ENCODE measurements at regions not wholly inside any gene's neighbourhood (a gene's known extent, or its start where the extent isn't known, plus 50 kb on each side); places are given as distances from the start of the nearest gene placed in this dataset.
"Not testable (repeated sequence)": the region's sequence is repeated elsewhere in the genome, so short reads cannot be mapped to it uniquely, and the experiment has no call there.

DNA sequence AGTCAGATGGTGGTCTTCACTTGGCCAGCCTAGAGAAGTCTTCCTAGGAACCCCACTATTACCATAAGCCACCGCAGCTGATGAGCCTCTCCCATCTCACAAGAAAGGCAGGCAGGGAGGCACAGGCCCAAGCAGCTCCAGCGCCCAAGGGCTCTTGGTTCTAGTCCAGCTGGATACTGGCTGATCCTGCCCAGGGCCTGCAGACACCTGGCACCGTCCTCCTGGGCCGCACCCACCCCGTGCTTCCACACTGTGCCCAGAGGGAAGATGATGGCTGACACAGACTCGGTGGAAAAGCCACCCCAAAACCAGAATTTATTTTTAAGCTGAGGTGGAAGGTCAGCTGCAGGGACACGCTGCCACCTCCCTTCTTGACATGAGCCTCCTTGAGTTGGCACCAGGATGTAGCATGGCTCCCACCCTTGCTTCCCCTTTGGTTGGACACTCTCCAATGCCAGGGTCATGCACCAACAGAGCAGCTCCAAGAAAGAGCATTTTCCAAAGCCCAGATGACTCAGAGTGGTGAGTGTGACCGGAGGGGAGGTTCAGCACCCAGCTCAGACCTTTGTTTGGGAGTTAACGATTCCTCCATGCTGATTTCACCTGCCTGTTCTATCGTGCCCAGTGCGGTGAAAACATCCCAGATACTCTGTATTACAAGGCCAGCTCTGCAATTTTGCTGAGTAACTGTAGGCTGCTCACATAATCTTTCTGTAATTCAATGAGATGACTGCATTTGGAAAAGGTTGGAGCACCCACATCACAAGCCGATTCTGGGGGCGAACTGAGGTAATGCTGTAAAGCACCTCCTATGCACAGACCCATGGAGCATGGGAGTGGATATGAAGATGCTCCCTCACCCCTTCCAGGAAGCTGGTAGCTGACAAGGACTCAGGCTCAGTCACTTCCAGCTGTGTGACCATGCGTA, 63.1 kb upstream of the SLC2A1 start:
- no peaks in the 10 kb centered on the region for H3K36me3 Mint-ChIP-seq
- peaks cover 3% of the 10 kb centered on the region in 2 donors for H3K27me3 Mint-ChIP-seq
- DNase-seq, result no peak
- no peaks in the 10 kb centered on the region for H3K4me1 ChIP-seq (ENCODE audit: insufficient read depth, low read length)
- H3K27ac Mint-ChIP-seq, result no peak overlapping the region
- H3K27ac ChIP-seq (ENCODE audit: low read depth, low read length), result no peak overlapping the region
- CTCF ChIA-PET, result interaction anchor here (1.2 kb wide), 1 partner anchor 100 kb away, joined by 3 read pairs; no protein-coding TSS in a partner anchor
- POLR2A ChIA-PET, result no interaction called here
- H3K4me3 ChIP-seq (ENCODE audit: low read length), result no peak overlapping the region
- H3K27me3 ChIP-seq (ENCODE audit: insufficient read depth, low read length, poor library complexity, severe bottlenecking), result no peaks in the 10 kb centered on the region
- no peaks in the 10 kb centered on the region for H3K4me1 Mint-ChIP-seq
- H3K9me3 Mint-ChIP-seq, result no peaks in the 10 kb centered on the region
- H3K36me3 ChIP-seq (ENCODE audit: insufficient read depth, low read length), result no peaks in the 10 kb centered on the region
- H3K9me3 ChIP-seq (ENCODE audit: low read length), result no peaks in the 10 kb centered on the region
- no peak overlapping the region for H3K4me3 Mint-ChIP-seq

DNA sequence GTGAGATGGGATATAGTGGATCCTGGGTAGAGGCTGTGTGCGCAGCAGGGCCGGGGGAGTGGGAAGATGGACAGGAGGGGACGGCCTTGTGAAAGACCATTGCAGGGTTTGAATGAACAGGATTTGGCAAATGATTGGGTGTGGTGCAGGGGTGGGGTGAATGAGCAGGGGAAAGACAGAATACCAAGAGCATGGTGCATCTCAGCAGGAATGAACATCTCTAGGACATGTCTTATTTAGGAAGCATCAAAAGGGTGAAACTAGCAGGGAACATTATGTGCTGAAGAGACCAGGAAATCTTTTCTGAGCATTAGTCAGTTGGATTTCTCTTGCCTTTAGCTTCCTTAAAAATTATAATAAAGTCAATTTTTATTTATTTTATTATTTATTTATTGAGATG, 60.6 kb upstream of the SLC2A1 start:
- Mint-ChIP-seq H3K4me3 (no peak overlapping the region), H3K36me3 (no peaks in the 10 kb centered on the region), H3K27ac (peak overlapping the region in 2 of 8 donors; percentile 11 to 20), H3K9me3 (no peaks in the 10 kb centered on the region), H3K4me1 (no peaks in the 10 kb centered on the region), H3K27me3 (peaks cover 8 to 9% of the 10 kb centered on the region in 2 donors)
- Histone ChIP-seq H3K4me3 (ENCODE audit: low read length) (no peak overlapping the region), H3K36me3 (ENCODE audit: insufficient read depth, low read length) (no peaks in the 10 kb centered on the region), H3K27ac (ENCODE audit: low read depth, low read length) (no peak overlapping the region), H3K27me3 (ENCODE audit: insufficient read depth, low read length, poor library complexity, severe bottlenecking) (no peaks in the 10 kb centered on the region), H3K4me1 (ENCODE audit: insufficient read depth, low read length) (no peaks in the 10 kb centered on the region), H3K9me3 (ENCODE audit: low read length) (no peaks in the 10 kb centered on the region)
- no peak for DNase-seq
- POLR2A ChIA-PET, result no interaction called here
- CTCF ChIA-PET, result no interaction called here

GRCh38 chr1:43018121-43018520, 59.5 kb upstream of the SLC2A1 start:
- Histone ChIP-seq H3K36me3 (ENCODE audit: insufficient read depth, low read length) (no peaks in the 10 kb centered on the region), H3K27ac (ENCODE audit: low read depth, low read length) (no peak overlapping the region), H3K4me1 (ENCODE audit: insufficient read depth, low read length) (no peaks in the 10 kb centered on the region), H3K27me3 (ENCODE audit: insufficient read depth, low read length, poor library complexity, severe bottlenecking) (no peaks in the 10 kb centered on the region), H3K4me3 (ENCODE audit: low read length) (no peak overlapping the region), H3K9me3 (ENCODE audit: low read length) (no peaks in the 10 kb centered on the region)
- ChIA-PET CTCF (no interaction called here), POLR2A (no interaction called here)
- Mint-ChIP-seq H3K36me3 (no peaks in the 10 kb centered on the region), H3K4me1 (no peaks in the 10 kb centered on the region), H3K9me3 (no peaks in the 10 kb centered on the region), H3K27me3 (peaks cover 8 to 11% of the 10 kb centered on the region in 2 donors), H3K27ac (peak overlapping the region in 1 of 8 donors; percentile 77), H3K4me3 (no peak overlapping the region)
- no peak for DNase-seq

GRCh38 chr1:43015269-43015668, 56.6 kb upstream of the SLC2A1 start:
- peaks cover 17 to 29% of the 10 kb centered on the region in 2 donors for H3K27me3 Mint-ChIP-seq
- POLR2A ChIA-PET, result no interaction called here

DNA sequence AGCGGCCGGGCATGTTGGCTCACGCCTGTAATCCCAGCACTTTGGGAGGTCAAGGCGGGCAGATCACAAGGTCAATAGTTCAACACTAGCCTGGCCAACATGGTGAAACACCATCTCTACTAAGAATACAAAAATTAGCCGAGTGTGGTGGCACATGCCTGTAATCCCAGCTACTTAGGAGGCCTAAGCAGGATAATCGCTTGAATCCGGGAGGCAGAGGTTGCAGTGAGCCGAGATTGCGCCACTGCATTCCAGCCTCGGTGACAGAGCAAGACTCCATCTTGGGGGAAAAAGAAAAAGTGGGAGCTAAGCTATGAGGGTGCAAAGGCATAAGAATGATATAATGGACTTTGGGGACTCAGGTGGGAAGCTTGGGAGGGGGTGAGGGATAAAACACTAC, 55.9 kb upstream of the SLC2A1 start:
- DNase-seq; H3K9me3 Mint-ChIP-seq; H3K4me1 ChIP-seq (ENCODE audit: insufficient read depth, low read length); H3K36me3 Mint-ChIP-seq; H3K4me1 Mint-ChIP-seq; H3K36me3 ChIP-seq (ENCODE audit: insufficient read depth, low read length); POLR2A ChIA-PET; CTCF ChIA-PET; H3K4me3 ChIP-seq (ENCODE audit: low read length); H3K27ac ChIP-seq (ENCODE audit: low read depth, low read length); H3K4me3 Mint-ChIP-seq; H3K9me3 ChIP-seq (ENCODE audit: low read length); H3K27me3 ChIP-seq (ENCODE audit: insufficient read depth, low read length, poor library complexity, severe bottlenecking); H3K27ac Mint-ChIP-seq: not testable (repeated sequence)
- H3K27me3 Mint-ChIP-seq, result peaks cover 17 to 31% of the 10 kb centered on the region in 2 donors

More at GRCh38 chr1:43015269-43015668, 56.6 kb upstream of the SLC2A1 start:
- no peak for DNase-seq
- Histone ChIP-seq H3K27ac (ENCODE audit: low read depth, low read length) (no peak overlapping the region), H3K4me1 (ENCODE audit: insufficient read depth, low read length) (no peaks in the 10 kb centered on the region), H3K4me3 (ENCODE audit: low read length) (no peak overlapping the region), H3K27me3 (ENCODE audit: insufficient read depth, low read length, poor library complexity, severe bottlenecking) (no peaks in the 10 kb centered on the region), H3K36me3 (ENCODE audit: insufficient read depth, low read length) (no peaks in the 10 kb centered on the region), H3K9me3 (ENCODE audit: low read length) (no peaks in the 10 kb centered on the region)
- H3K4me1 Mint-ChIP-seq, result no peaks in the 10 kb centered on the region
- no peak overlapping the region for H3K27ac Mint-ChIP-seq
- H3K9me3 Mint-ChIP-seq, result no peaks in the 10 kb centered on the region
- H3K36me3 Mint-ChIP-seq, result no peaks in the 10 kb centered on the region
- H3K4me3 Mint-ChIP-seq, result no peak overlapping the region
- CTCF ChIA-PET, result no interaction called here

- Mint-ChIP-seq H3K4me1 (no peaks in the 10 kb centered on the region), H3K27ac (no peak overlapping the region), H3K4me3 (no peak overlapping the region), H3K27me3 (peaks cover 15 to 28% of the 10 kb centered on the region in 2 donors), H3K36me3 (no peaks in the 10 kb centered on the region), H3K9me3 (no peaks in the 10 kb centered on the region)
- ChIA-PET POLR2A (no interaction called here), CTCF (interaction anchor here (1.8 kb wide), 1 partner anchor 62 kb away, joined by 4 read pairs; no protein-coding TSS in a partner anchor)
- no peaks in the 10 kb centered on the region for H3K36me3 ChIP-seq (ENCODE audit: insufficient read depth, low read length)
- no peak for DNase-seq
- H3K9me3 ChIP-seq (ENCODE audit: low read length), result no peaks in the 10 kb centered on the region
- no peak overlapping the region for H3K27ac ChIP-seq (ENCODE audit: low read depth, low read length)
- no peak overlapping the region for H3K4me3 ChIP-seq (ENCODE audit: low read length)
- H3K27me3 ChIP-seq (ENCODE audit: insufficient read depth, low read length, poor library complexity, severe bottlenecking), result no peaks in the 10 kb centered on the region
- H3K4me1 ChIP-seq (ENCODE audit: insufficient read depth, low read length), result no peaks in the 10 kb centered on the region
Observed at GRCh38 chr1:43011020-43011419, 52.4 kb upstream of the SLC2A1 start.

DNA sequence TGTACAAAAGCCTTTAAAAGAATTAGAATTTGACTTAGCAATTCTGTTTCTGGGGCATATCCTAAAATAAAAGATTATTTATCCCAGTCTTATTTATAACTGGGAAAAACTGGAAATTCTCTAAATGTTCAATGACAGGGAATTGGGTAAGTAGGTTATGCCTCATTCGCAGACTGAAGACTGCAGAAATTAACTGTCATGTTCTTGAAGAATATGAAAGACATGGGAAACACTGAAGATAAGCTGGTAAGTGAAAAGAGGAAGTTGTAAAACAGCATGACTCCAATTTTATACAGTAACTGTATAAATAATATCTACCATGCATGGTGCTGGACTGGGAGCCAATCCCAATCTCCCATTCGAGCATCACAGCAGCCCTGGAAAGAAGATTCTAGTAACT, 50.6 kb upstream of the SLC2A1 start:
- DNase-seq, result no peak
- Histone ChIP-seq H3K4me1 (ENCODE audit: insufficient read depth, low read length) (no peaks in the 10 kb centered on the region), H3K27me3 (ENCODE audit: insufficient read depth, low read length, poor library complexity, severe bottlenecking) (no peaks in the 10 kb centered on the region), H3K27ac (ENCODE audit: low read depth, low read length) (peak overlapping the region; percentile 12), H3K36me3 (ENCODE audit: insufficient read depth, low read length) (no peaks in the 10 kb centered on the region), H3K4me3 (ENCODE audit: low read length) (no peak overlapping the region), H3K9me3 (ENCODE audit: low read length) (no peaks in the 10 kb centered on the region)
- H3K4me3 Mint-ChIP-seq, result no peak overlapping the region
- H3K9me3 Mint-ChIP-seq, result no peaks in the 10 kb centered on the region
- no peaks in the 10 kb centered on the region for H3K4me1 Mint-ChIP-seq
- H3K27me3 Mint-ChIP-seq, result peaks cover 8 to 23% of the 10 kb centered on the region in 2 donors
- CTCF ChIA-PET, result no interaction called here
- H3K27ac Mint-ChIP-seq, result no peak overlapping the region
- POLR2A ChIA-PET, result no interaction called here
- no peaks in the 10 kb centered on the region for H3K36me3 Mint-ChIP-seq

GRCh38 chr1:43008115-43009060, 49.7 kb upstream of the SLC2A1 start:
- ChIA-PET POLR2A (no interaction called here), CTCF (no interaction called here)
- Mint-ChIP-seq H3K4me3 (no peak overlapping the region), H3K27ac (no peak overlapping the region), H3K36me3 (no peaks in the 10 kb centered on the region), H3K27me3 (peaks cover 8 to 23% of the 10 kb centered on the region in 2 donors), H3K9me3 (no peaks in the 10 kb centered on the region), H3K4me1 (no peaks in the 10 kb centered on the region)
- Histone ChIP-seq H3K4me1 (ENCODE audit: insufficient read depth, low read length) (no peaks in the 10 kb centered on the region), H3K36me3 (ENCODE audit: insufficient read depth, low read length) (no peaks in the 10 kb centered on the region), H3K9me3 (ENCODE audit: low read length) (no peaks in the 10 kb centered on the region), H3K4me3 (ENCODE audit: low read length) (no peak overlapping the region), H3K27me3 (ENCODE audit: insufficient read depth, low read length, poor library complexity, severe bottlenecking) (no peaks in the 10 kb centered on the region), H3K27ac (ENCODE audit: low read depth, low read length) (peak overlapping the region; percentile 12)
- DNase-seq, result no peak

Measured in CD8-positive, alpha-beta memory T cell (primary cell).